ENCODE measurements at regions not wholly inside any gene's neighbourhood (a gene's known extent, or its start where the extent isn't known, plus 50 kb on each side); places are given as distances from the start of the nearest gene placed in this dataset.
A peak's percentile ranks its signal among the peaks of the same experiment; 100 is the strongest.

- ATAC-seq (peak; percentile 23 to 29), DNase-seq (no peak)
- H3K27me3 ChIP-seq (ENCODE audit: control insufficient read depth, insufficient read depth), result no peaks in the 10 kb centered on the region
- peaks cover 5% of the 10 kb centered on the region for H3K4me1 ChIP-seq (ENCODE audit: control insufficient read depth, insufficient read depth, low read length)
- no peaks in the 10 kb centered on the region for H3K9me3 ChIP-seq (ENCODE audit: control insufficient read depth, low read length)
- 39% methylated on average over 5 of the region's 5 CpGs for WGBS
- intact Hi-C loops (cut with DNase I), result no loop called here
- H3K4me3 ChIP-seq (ENCODE audit: low read length), result no peak overlapping the region
- no peak overlapping the region for H3K27ac ChIP-seq (ENCODE audit: low read length)
These were observed 76.1 kb downstream of the HMHB1 start for GRCh38 chr5:143887903-143888665.

- Histone ChIP-seq H3K27me3 (ENCODE audit: control insufficient read depth, insufficient read depth) (no peaks in the 10 kb centered on the region), H3K27ac (ENCODE audit: low read length) (no peak overlapping the region), H3K9me3 (ENCODE audit: control insufficient read depth, low read length) (no peaks in the 10 kb centered on the region), H3K4me1 (ENCODE audit: control insufficient read depth, insufficient read depth, low read length) (peaks cover 5% of the 10 kb centered on the region), H3K4me3 (ENCODE audit: low read length) (no peak overlapping the region)
- intact Hi-C loops (cut with DNase I), result no loop called here
- no peak for DNase-seq
- WGBS, result 92% methylated on average over 3 of the region's 3 CpGs
- ATAC-seq, result no peak
These were observed 77.0 kb downstream of the HMHB1 start for GRCh38 chr5:143888912-143889311.

- no peak for DNase-seq
- Histone ChIP-seq H3K27me3 (ENCODE audit: control insufficient read depth, insufficient read depth) (no peaks in the 10 kb centered on the region), H3K9me3 (ENCODE audit: control insufficient read depth, low read length) (no peaks in the 10 kb centered on the region), H3K4me1 (ENCODE audit: control insufficient read depth, insufficient read depth, low read length) (peaks cover 5% of the 10 kb centered on the region), H3K27ac (ENCODE audit: low read length) (no peak overlapping the region), H3K4me3 (ENCODE audit: low read length) (no peak overlapping the region)
- 66% methylated on average over 3 of the region's 3 CpGs for WGBS
- intact Hi-C loops (cut with DNase I), result no loop called here
- ATAC-seq, result no peak
These were observed 78.0 kb downstream of the HMHB1 start for GRCh38 chr5:143889986-143890385.

- Histone ChIP-seq H3K9me3 (ENCODE audit: control insufficient read depth, low read length) (no peaks in the 10 kb centered on the region), H3K4me1 (ENCODE audit: control insufficient read depth, insufficient read depth, low read length) (peaks cover 5% of the 10 kb centered on the region), H3K27ac (ENCODE audit: low read length) (no peak overlapping the region), H3K27me3 (ENCODE audit: control insufficient read depth, insufficient read depth) (no peaks in the 10 kb centered on the region), H3K4me3 (ENCODE audit: low read length) (no peak overlapping the region)
- intact Hi-C loops (cut with DNase I), result no loop called here
- ATAC-seq (no peak), DNase-seq (no peak)
- WGBS, result 46% methylated on average over 3 of the region's 3 CpGs
These were observed 78.5 kb downstream of the HMHB1 start for GRCh38 chr5:143890487-143890886.

GRCh38 chr5:143892271-143892670 lies 80.3 kb downstream of the HMHB1 start:
- no peak overlapping the region for H3K27ac ChIP-seq (ENCODE audit: low read length)
- H3K4me3 ChIP-seq (ENCODE audit: low read length), result no peak overlapping the region
- H3K27me3 ChIP-seq (ENCODE audit: control insufficient read depth, insufficient read depth), result no peaks in the 10 kb centered on the region
- WGBS, result 66% methylated on average over 1 of the region's 1 CpG
- no peaks in the 10 kb centered on the region for H3K9me3 ChIP-seq (ENCODE audit: control insufficient read depth, low read length)
- intact Hi-C loops (cut with DNase I), result no loop called here
- DNase-seq (no peak), ATAC-seq (no peak)
- peaks cover 2% of the 10 kb centered on the region for H3K4me1 ChIP-seq (ENCODE audit: control insufficient read depth, insufficient read depth, low read length)

GRCh38 chr5:143892908-143893307 lies 80.9 kb downstream of the HMHB1 start:
- Histone ChIP-seq H3K4me3 (ENCODE audit: low read length) (no peak overlapping the region), H3K9me3 (ENCODE audit: control insufficient read depth, low read length) (no peaks in the 10 kb centered on the region), H3K27ac (ENCODE audit: low read length) (no peak overlapping the region), H3K27me3 (ENCODE audit: control insufficient read depth, insufficient read depth) (no peaks in the 10 kb centered on the region), H3K4me1 (ENCODE audit: control insufficient read depth, insufficient read depth, low read length) (peaks cover 2% of the 10 kb centered on the region)
- ATAC-seq (no peak), DNase-seq (no peak)
- intact Hi-C loops (cut with DNase I), result no loop called here
- WGBS, result 91% methylated on average over 2 of the region's 2 CpGs

- 85% methylated on average over 2 of the region's 2 CpGs for WGBS
- Histone ChIP-seq H3K27me3 (ENCODE audit: control insufficient read depth, insufficient read depth) (no peaks in the 10 kb centered on the region), H3K9me3 (ENCODE audit: control insufficient read depth, low read length) (no peaks in the 10 kb centered on the region), H3K4me1 (ENCODE audit: control insufficient read depth, insufficient read depth, low read length) (no peaks in the 10 kb centered on the region), H3K27ac (ENCODE audit: low read length) (no peak overlapping the region), H3K4me3 (ENCODE audit: low read length) (no peak overlapping the region)
- DNase-seq (no peak), ATAC-seq (peak in 1 of 2 donors; percentile 25)
- intact Hi-C loops (cut with DNase I), result no loop called here
These were observed 81.7 kb downstream of the HMHB1 start for GRCh38 chr5:143893638-143894037.

- intact Hi-C loops (cut with DNase I), result no loop called here
- no peaks in the 10 kb centered on the region for H3K27me3 ChIP-seq (ENCODE audit: control insufficient read depth, insufficient read depth)
- no peaks in the 10 kb centered on the region for H3K9me3 ChIP-seq (ENCODE audit: control insufficient read depth, low read length)
- WGBS, result 84% methylated on average over 2 of the region's 2 CpGs
- H3K27ac ChIP-seq (ENCODE audit: low read length), result no peak overlapping the region
- H3K4me3 ChIP-seq (ENCODE audit: low read length), result no peak overlapping the region
- DNase-seq (no peak), ATAC-seq (no peak)
- H3K4me1 ChIP-seq (ENCODE audit: control insufficient read depth, insufficient read depth, low read length), result no peaks in the 10 kb centered on the region
These were observed 84.6 kb downstream of the HMHB1 start for GRCh38 chr5:143896516-143896915.

- Histone ChIP-seq H3K9me3 (ENCODE audit: control insufficient read depth, low read length) (no peaks in the 10 kb centered on the region), H3K4me1 (ENCODE audit: control insufficient read depth, insufficient read depth, low read length) (no peaks in the 10 kb centered on the region), H3K4me3 (ENCODE audit: low read length) (no peak overlapping the region), H3K27ac (ENCODE audit: low read length) (no peak overlapping the region), H3K27me3 (ENCODE audit: control insufficient read depth, insufficient read depth) (no peaks in the 10 kb centered on the region)
- DNase-seq (no peak), ATAC-seq (no peak)
- intact Hi-C loops (cut with DNase I), result no loop called here
These were observed 85.0 kb downstream of the HMHB1 start for GRCh38 chr5:143896966-143897365.

GRCh38 chr5:143898381-143898780 lies 86.4 kb downstream of the HMHB1 start:
- no peak overlapping the region for H3K27ac ChIP-seq (ENCODE audit: low read length)
- 93% methylated on average over 1 of the region's 1 CpG for WGBS
- no peak overlapping the region for H3K4me3 ChIP-seq (ENCODE audit: low read length)
- DNase-seq, result no peak
- no peak for ATAC-seq
- intact Hi-C loops (cut with DNase I), result no loop called here
- H3K4me1 ChIP-seq (ENCODE audit: control insufficient read depth, insufficient read depth, low read length), result no peaks in the 10 kb centered on the region
- H3K9me3 ChIP-seq (ENCODE audit: control insufficient read depth, low read length), result no peaks in the 10 kb centered on the region
- no peaks in the 10 kb centered on the region for H3K27me3 ChIP-seq (ENCODE audit: control insufficient read depth, insufficient read depth)

- Histone ChIP-seq H3K4me3 (ENCODE audit: low read length) (no peak overlapping the region), H3K9me3 (ENCODE audit: control insufficient read depth, low read length) (no peaks in the 10 kb centered on the region), H3K27ac (ENCODE audit: low read length) (no peak overlapping the region), H3K27me3 (ENCODE audit: control insufficient read depth, insufficient read depth) (no peaks in the 10 kb centered on the region), H3K4me1 (ENCODE audit: control insufficient read depth, insufficient read depth, low read length) (no peaks in the 10 kb centered on the region)
- intact Hi-C loops (cut with DNase I), result no loop called here
- DNase-seq (no peak), ATAC-seq (no peak)
- 64% methylated on average over 6 of the region's 6 CpGs for WGBS
These were observed 87.1 kb downstream of the HMHB1 start for GRCh38 chr5:143898916-143899591.

Measured in right cardiac atrium (tissue), 5 donors.